Esophagus muscularis mucosa (tissue), 4 donors: ENCODE measurements at regions not wholly inside any gene's neighbourhood (a gene's known extent, or its start where the extent isn't known, plus 50 kb on each side); places are given as distances from the start of the nearest gene placed in this dataset.
"Not testable (repeated sequence)": the region's sequence is repeated elsewhere in the genome, so short reads cannot be mapped to it uniquely, and the experiment has no call there.

Experiments used
- CTCF ChIP-seq, 3 experiments: fragments of 200-600 bp in 2 of 3; fragments of 450-650 bp in 1 of 3; sonication (generic) in 2 of 3; IDR thresholded peaks; one replicate each; pipeline ENCODE4 v1.5.1; 2017 to 2019; ENCODE audit warnings: antibody characterized with exemption in 3 of 3, mild to moderate bottlenecking in 2 of 3, moderate library complexity in 1 of 3
- EP300 ChIP-seq: sonication (generic); formaldehyde crosslinking; IDR thresholded peaks from one replicate; pipeline ENCODE4 v1.6.1; 2017; ENCODE audit warnings: antibody characterized with exemption
- POLR2AphosphoS5 ChIP-seq, 2 donors: sonication (generic); formaldehyde crosslinking; IDR thresholded peaks; one replicate each; pipeline ENCODE4 v1.6.1; 2017; ENCODE audit warnings: antibody characterized with exemption in 2 of 2

GRCh38 chr4:110410853-110411573, 64.9 kb upstream of the ENPEP start:
- not testable (repeated sequence) for TF ChIP-seq CTCF (IDR thresholded peaks at IDR 0.05); EP300; POLR2AphosphoS5 (IDR thresholded peaks at IDR 0.05)
